ENCODE measurements at regions not wholly inside any gene's neighbourhood (a gene's known extent, or its start where the extent isn't known, plus 50 kb on each side); places are given as distances from the start of the nearest gene placed in this dataset.

GRCh38 chr2:215771241-215771640, 242.1 kb downstream of the MREG start:
- no peak for DNase-seq (ENCODE audit: low read depth, low spot score)

- no peak for DNase-seq (ENCODE audit: low read depth, low spot score)
These were observed 242.7 kb downstream of the MREG start for GRCh38 chr2:215770668-215771067.

DNA sequence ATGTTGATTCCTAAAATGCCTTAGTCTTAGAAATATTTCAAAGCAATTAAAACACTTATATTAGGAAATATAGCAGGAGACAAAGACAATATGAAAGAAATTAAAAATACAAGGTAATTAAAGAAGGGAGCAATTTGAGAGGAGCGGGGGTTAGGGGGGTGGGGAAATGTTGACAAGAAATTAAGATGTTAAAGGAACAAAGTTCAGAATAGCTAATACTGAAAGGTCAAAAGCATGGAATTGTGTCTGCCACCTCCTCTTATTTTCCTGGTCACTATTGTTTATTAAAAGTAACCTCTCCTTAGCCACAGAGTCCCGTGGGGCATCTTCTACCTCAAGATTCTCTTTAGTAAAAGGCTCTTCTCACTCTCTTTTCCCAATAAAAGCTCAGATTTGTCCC, 244.1 kb downstream of the MREG start:
- no peak for DNase-seq (ENCODE audit: low read depth, low spot score)

DNA sequence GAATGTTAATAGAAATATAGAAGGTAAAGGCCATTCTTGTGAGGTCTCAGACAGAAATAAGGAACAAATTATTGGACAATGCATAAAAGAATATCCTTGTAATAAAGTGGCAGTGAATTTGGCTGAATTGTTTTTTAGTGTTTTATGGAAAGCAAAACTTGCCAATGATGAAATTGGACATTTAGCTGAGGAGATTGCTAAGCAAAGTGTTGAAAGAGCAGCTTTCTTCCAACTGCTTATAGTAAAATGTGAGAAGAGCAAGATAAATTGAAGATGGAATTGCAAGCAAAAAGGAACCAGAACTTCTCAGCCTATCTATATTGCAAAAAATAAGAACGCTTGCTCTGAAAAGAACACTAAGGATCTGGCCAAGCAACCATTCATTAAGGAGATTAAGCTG, 245.7 kb downstream of the MREG start:
- no peak for DNase-seq (ENCODE audit: low read depth, low spot score)

GRCh38 chr2:215765729-215766360, 247.5 kb downstream of the MREG start:
- no peak for DNase-seq (ENCODE audit: low read depth, low spot score)

DNA sequence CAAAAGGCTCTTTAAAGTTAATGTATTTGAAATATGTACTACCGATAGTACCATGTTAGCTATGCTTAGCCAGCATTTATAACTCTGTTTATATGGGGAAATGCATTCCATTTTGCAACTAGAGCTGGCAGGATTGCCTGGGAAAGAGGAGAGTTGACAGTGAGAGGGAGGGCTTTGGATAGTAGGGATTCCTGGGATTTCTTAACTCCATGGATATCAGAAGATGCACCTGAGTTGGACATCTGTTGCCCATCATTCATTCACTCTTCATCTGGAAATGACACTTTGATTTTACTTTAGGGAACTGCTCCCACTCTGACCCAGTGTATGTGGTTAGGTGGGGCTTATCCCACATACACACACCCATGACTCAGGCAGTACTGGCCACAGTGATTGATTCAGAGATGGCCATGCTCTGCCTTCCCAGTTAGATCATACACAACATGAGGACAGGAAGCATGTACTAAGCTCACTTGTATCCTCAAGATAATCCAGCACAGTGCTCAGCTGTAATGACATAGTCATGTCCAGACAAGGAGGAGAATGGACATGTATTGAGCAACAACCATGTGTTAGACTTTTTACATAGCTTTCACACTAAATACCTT, 248.8 kb downstream of the MREG start:
- no peak for DNase-seq (ENCODE audit: low read depth, low spot score)

DNA sequence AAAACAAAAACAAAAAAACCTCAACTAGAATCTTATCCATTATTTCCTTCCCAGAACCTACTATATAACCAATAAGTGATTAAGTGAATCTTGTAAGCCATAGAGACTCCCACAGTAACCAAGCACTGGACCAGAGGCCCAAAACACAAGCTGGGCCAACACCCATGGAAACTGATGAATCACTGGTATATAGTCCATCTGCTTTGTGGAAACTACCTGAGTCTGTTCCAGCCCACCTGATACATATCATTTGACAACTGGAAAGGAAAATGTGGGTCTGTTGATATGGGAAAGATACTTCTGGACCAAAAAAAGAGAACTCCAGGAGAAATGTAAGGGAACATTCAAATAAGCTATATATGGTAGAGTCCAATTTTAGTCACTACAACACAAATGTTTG, 252.8 kb downstream of the MREG start:
- no peak for DNase-seq (ENCODE audit: low read depth, low spot score)

DNA sequence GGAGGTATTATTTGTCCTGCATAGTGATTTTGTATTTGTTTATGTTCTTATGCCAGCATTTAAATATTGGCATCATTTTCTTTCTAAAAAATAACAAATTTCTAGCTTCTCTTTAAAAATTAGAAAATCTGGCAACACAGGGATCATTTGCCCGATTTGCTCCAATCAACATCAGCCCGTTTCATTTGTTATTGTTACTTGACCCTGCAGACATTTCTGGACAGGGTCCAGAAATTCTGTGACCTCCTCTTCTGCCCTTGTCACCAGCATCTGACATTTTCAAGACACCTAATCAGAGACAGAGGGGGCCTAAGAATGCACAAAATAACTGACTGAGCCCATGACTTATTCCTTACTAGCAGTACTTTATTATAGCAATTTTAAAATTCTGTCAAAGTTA, 253.3 kb downstream of the MREG start:
- no peak for DNase-seq (ENCODE audit: low read depth, low spot score)

- peak; percentile 90 for DNase-seq (ENCODE audit: low read depth, low spot score)
These were observed 254.7 kb downstream of the MREG start for GRCh38 chr2:215758691-215759090.

- DNase-seq (ENCODE audit: low read depth, low spot score): peak; percentile 84
These were observed 257.0 kb downstream of the MREG start for GRCh38 chr2:215756346-215756730.

DNA sequence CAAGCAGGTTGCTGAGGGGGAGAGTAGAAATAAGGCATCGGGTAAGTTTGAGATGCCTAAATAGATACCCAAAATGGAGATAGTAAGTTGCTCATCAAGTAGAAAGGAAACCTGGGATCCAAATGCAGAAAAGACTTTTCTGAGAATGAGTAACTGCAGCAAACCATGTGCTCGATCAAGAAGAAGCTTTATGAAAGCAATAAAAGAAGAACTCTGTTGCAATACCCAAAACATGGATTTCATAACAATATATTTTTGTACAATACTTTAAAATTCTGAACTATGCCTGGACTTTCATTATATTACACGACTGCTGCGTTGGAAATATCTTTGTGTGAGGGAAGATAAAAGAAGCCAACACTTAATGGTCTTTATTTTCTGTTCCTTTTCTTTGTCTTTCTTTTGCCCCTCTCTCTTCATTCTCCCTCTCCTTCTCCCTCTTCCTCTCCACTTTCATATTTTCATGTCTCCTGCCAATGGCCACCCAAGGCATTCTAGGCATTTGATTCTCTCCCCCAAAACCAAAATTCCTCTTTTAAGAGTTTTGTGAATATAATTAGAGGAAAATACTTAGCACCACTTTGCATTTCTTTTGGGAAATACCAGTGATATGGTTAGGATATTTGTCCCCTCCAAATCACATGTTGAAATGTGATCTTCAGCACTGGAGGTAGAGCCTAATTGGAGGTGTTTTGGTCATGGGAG, 257.6 kb downstream of the MREG start:
- no peak for DNase-seq (ENCODE audit: low read depth, low spot score)

- no peak for DNase-seq (ENCODE audit: low read depth, low spot score)
These were observed 258.8 kb downstream of the MREG start for GRCh38 chr2:215754546-215754945.

DNA sequence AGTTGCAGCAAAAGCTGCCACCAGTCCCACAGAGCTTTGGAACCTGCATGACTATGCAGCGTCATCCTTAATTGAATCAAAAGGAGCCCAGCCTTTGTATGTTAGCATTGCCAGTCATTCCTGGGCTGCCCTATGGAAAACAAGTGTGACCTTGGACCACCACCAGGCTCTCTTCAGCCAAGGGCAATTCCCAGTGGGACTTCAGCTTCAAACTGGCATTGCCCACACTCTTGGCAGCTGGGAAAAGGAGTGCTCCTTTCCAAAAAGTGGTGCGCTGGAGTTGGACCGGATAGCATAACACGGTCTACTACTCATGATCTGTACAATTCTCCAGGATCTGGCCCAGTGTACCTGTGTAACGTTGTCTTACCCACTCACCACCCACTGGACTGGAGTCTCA, 259.5 kb downstream of the MREG start:
- DNase-seq (ENCODE audit: low read depth, low spot score): no peak

GRCh38 chr2:215752991-215753390, 260.4 kb downstream of the MREG start:
- DNase-seq (ENCODE audit: low read depth, low spot score): no peak

DNA sequence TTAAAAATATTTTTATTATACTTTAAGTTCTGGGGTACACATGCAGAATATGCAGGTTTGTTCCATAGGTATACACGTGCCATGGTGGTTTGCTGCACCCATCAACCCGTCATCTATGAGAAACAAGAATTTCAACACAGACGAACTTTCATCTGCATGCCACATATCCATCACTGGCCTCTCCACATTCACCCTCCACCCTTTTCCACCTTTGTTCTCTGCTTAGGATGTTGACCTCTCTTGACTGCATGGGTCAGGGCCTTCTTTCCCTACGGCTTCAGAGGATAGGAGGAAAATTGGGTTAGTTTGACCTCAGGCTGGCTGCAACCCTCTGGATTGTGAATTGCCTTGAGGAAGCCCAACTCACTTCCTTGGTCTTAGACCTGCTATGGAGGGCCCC, 260.9 kb downstream of the MREG start:
- DNase-seq (ENCODE audit: low read depth, low spot score): no peak

- DNase-seq (ENCODE audit: low read depth, low spot score): no peak
These were observed 261.5 kb downstream of the MREG start for GRCh38 chr2:215751911-215752272.

- no peak for DNase-seq (ENCODE audit: low read depth, low spot score)
These were observed 262.0 kb downstream of the MREG start for GRCh38 chr2:215751200-215751910.

GRCh38 chr2:215750763-215751162, 262.6 kb downstream of the MREG start:
- no peak for DNase-seq (ENCODE audit: low read depth, low spot score)

GRCh38 chr2:215749092-215749957, 264.0 kb downstream of the MREG start:
- no peak for DNase-seq (ENCODE audit: low read depth, low spot score)

DNA sequence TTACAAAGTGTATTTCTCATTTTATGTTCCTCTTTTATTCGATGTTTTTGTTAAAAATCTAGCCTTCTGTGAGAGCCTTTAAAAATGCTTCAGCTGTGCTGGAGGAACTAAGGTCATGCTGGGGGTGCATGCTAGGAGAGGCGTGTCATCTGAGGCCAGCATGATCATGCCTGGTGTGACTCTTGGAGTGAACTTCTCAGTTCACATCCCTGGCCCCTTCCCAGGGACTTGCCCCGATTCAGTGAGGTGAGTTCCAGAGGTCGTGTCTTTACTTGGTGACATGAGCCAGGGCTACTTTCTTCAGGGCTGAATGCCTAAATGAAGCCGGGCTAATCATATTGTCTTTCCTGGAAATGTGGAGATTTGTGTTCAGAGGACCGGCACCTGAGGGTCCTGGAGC, 264.9 kb downstream of the MREG start:
- no peak for DNase-seq (ENCODE audit: low read depth, low spot score)

DNA sequence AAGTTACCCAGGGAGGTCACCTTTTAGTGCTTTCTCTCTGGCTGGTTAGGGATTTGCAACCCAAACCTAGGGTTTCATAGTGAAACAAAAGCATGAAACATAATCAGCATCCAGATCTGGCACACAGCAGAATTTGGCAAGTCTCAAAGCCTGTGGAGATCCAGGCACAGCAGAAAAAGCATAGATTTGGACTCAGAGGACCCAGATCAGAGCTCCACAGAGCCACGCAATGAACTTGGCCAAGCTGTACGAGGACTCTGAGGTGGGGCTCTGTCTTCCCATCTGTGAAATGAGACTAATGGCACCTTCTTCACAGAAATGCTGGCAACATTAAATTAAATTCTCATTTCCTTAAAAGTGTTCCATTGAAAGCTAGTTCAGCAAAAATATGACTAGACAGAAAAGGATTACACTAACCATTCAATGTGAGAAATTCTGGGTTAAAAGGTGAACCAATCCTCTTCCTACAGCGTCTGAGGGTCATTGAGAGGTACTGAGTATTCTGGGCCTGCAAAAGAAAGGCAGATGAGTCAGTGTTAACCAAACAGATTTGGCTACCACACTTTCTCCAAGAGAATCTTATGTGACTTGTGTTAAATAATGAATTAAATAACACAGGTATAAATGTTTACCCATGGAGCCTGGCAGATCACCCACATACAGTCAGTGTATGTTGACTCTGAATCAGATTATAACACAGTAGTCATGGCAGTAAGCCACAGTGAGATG, 266.3 kb downstream of the MREG start:
- no peak for DNase-seq (ENCODE audit: low read depth, low spot score)
